GM12891 (cell line): ENCODE measurements at regions not wholly inside any gene's neighbourhood (a gene's known extent, or its start where the extent isn't known, plus 50 kb on each side); places are given as distances from the start of the nearest gene placed in this dataset.

ENCODE experiments used
- POLR2A ChIP-seq: IDR thresholded peaks from 2 replicates; pipeline ENCODE4 v1.6.1; 2011; ENCODE audit warnings: low read depth, low read length, control low read depth
- POLR2AphosphoS5 ChIP-seq: IDR thresholded peaks from 2 replicates; pipeline ENCODE4 v1.6.1; 2011; ENCODE audit warnings: low read depth, low read length, control low read depth
- POU2F2 ChIP-seq: IDR thresholded peaks from 2 replicates; pipeline ENCODE4 v1.6.1; 2011; ENCODE audit warnings: low read depth, mild to moderate bottlenecking, control low read depth, low read length, moderate library complexity
- SPI1 ChIP-seq: IDR thresholded peaks from 2 replicates; pipeline ENCODE4 v1.6.1; 2011; ENCODE audit warnings: low read depth, low read length, control low read depth
- TAF1 ChIP-seq: IDR thresholded peaks from 2 replicates; pipeline ENCODE4 v1.6.1; 2011; ENCODE audit warnings: low read depth, low read length, control low read depth

DNA sequence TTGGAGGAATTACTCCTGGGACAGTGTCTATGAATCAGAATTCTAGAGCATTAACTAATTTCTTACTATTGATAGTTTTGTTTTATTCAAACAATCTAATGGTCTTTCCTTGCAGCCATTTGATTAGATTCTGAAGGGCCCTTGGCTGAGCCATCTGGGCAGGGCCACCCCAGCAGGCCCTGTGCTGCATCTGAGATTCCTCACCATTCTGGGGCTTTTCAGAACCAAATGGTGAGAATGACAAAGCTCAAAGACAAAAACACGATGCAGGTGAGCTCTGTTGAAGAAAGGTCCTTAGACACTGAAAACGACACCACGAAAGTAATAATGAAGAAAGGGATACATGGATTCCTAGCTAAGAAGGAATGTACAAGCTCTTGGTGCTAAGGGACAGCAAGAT lies 321.0 kb upstream of the IRX4 start:
- TF ChIP-seq POU2F2 = no peak
- no peak for TF ChIP-seq SPI1
- no peak for TF ChIP-seq POLR2A
- TF ChIP-seq POLR2AphosphoS5 = no peak
- TF ChIP-seq TAF1 = no peak
